GM19455 (cell line): ENCODE measurements at regions not wholly inside any gene's neighbourhood (a gene's known extent, or its start where the extent isn't known, plus 50 kb on each side); places are given as distances from the start of the nearest gene placed in this dataset.

Experiments used
- ATAC-seq: cut with Tn5 transposase; IDR thresholded peaks from one replicate; pipeline ENCODE4 v1.9.1; 2021; ENCODE audit not compliant: unreplicated experiment

DNA sequence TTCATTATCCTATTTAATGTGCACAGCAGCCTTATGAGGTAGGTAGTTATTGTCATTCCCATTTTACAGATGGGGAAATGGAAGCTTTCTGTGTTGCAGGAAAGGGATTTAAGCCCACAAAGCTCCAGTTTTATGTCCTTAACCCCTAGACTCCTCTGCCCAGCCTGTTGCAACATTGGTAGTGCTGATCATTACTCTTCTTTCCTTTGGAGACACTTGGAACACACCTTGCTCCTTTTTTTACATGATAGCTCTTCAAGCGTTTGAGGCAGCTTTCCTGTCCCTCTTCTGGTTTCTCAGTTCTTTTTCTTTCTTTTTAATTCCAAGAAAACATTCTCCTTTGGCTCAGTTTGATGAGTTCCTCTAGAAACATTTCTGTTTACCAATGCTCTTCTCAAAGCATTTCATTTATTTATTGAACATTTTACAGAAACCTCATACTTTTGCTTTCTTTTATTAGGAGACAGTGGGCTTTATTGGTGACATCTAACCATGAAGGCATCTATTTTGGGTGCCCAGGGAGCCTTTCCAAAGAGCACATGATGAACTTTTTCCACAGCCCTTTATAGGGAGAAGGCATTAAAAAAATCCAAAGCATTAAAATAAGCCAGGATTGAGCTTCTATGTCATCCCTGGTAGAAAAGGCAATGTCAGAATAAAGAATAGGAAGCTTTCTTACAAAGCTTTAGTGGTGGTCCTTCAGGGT lies 218.0 kb downstream of the TMEM38B start:
- no peak for ATAC-seq

DNA sequence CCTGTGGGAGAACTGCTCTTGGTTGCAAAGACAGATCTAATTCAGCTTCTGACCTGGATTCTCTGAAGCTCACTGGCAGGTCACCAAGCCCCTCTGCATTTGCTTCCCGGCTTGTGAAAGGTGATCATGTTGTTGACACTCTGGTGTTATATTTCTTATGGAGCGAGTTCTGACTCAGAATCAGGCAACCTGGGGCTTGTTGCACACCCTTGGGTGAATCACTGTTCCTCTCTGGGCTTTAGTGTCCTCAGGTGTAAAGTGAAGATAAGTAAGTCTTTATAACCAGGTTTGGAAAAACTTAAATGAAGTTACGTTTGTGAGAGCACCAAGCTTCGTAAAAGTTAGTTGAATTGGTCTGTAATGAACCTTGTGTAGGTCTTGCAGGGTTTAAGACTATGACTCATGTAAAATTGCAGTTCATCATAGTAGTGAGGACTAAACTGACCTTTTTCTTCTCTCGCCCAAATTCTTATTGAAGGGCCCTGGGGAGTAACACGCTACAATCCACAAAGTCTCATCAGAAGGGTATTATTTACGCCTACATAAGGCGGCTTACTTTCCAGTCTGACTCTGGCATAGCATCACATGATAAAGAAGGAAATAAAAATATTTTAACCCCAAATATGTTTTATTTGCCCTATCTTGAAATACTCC lies 218.6 kb downstream of the TMEM38B start:
- no peak for ATAC-seq

DNA sequence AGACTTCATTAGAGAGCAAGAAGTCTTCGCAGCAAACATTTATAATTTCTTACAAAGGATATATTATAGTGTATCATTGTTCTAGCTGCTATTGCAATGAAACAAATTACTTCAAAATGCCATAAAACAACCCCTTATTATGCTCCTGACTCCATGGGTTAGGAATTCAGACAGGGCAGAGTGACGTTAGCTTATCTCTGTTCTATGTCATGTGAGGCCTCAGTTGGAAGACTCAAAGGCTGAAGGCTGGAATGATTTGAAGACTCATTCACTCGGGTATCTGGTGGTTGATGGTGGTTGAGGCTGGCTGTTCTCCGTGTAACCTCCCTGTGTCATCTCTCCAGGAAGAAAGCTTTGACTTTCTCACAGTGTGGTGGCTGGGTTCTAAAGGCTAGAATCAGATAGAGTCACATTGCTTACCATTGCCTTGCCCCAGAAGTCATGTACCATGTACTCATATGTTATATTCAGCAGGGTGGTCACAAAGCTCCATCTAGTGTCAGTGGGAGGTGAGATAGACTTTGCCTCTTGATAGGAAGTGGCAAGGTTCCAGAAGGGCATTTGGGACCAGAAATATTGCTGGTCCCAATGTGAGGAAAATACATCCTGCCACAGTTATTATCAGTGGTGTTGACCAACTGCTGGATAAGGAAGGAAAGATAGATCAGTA lies 226.9 kb downstream of the TMEM38B start:
- no peak for ATAC-seq

DNA sequence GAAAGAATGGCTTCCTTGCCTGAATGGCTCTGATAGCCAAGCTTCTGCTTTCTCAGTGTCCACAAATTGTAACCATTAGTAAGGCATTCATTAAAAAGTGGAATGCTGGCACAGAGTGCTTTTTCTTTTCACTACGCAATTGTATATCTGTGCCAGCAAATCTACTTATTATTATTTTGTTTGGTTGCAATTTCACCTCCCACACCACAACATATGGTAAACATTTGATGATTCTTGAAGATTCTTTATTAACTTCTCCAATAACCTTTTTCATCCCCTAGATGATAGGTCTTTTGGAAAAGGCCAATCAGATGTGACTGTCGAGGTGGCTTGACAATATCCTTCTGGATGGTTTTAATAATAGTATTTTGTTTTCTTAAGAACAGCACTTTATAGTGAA lies 234.1 kb downstream of the TMEM38B start:
- ATAC-seq, result no peak

DNA sequence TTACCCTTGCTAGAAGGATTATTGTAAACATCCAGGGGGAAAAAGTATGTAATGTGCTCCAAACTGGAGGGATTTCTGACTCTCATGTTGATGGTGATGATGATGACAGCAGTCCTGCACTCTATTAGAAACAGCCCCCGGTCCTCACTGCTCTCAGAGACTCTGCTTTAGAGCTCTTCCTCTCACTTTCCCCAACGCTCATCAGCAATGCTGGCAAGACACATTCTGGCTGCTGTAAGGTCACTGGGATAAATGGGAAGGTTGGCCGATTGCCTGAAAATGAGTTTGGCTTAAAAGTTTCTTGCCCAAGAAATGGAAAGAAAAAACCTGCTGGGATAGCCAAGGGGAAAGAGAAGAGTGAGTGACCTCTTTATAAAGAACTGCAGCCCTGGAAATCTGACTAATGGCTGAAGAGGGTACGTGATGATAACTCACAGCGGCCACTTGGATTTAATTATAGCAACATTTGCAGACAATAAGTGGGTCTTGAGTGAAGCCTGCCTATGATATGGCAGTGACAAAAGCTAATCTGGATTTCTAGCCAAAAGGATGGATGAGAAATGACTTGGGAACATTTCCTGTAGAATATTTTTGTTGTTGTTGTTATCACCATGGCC lies 235.8 kb downstream of the TMEM38B start:
- ATAC-seq, result no peak

DNA sequence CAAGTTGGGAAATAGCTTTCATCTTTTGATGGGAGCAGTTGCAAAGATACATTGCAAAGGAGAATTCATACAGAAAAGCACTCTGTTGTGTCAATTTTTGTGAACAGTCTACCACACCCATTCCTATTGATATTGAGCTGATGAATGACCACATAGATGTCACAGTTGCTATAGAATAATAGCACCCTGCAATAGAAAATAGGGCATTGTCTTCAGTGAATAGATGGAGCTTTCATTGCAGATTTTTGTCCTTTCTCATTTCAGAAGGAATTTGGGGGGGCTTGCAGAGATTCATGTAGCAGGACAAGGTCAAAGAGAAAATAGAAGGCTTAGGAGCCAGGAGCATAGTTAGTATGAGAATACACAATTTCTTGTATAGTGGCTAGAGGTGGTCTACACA lies 237.9 kb downstream of the TMEM38B start:
- no peak for ATAC-seq

DNA sequence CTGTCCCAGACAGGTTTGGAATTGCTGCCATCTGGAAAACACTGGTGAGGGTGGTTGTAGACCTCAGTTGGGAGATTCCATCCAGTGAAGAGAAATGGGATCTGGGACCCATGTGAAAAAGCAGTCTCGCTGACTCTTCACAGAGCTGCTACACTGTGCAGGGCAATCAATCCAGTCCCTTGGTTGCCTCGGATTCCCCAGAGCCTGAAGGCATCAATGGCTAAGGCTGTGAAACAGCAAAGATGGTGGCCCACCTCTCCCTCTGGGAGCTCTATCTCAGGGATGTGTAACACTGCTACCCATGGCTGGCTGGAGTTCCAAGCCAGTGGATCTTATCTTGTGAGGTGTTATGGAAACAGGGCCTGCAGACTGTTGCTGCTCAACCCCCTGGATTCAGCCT lies 256.1 kb downstream of the TMEM38B start:
- no peak for ATAC-seq

DNA sequence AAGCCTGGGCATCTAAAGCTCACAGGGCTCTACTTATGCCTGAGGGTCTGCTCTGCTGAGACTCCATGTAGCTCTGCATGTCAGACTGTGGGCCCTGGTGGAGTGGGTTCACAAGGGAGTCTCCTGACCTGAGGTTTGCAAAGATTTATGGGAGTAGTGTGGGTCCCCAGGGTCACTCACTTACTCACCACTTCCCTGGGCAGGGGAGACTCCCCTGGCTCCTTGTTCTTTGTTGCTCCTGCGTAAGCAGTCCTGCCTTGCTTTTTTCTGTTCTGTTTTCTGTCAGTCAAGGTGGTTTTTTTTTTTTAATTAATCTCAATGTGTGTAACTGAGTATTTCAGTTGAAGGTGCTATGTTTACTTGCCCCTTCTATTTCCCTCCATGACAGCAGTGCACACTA lies 256.6 kb downstream of the TMEM38B start:
- ATAC-seq, result no peak

DNA sequence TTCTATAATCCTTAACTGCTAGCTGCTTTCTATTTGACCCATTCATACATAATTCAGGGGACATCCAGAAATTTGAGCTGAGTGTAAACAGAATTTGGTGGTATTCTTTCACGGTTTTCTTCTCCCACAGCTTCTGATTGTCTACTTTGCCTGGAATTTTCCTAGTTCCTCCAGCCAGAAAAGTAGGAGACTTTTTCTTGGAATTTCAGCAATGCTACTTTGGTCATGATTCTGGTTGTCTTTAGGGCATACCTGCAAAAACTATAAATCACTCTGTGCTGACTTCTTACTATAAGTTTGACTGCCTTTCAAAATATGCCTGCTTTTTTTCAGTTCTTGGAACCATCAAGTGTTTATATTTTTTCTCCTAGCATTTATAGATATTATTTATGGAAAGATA lies 260.2 kb downstream of the TMEM38B start:
- no peak for ATAC-seq

DNA sequence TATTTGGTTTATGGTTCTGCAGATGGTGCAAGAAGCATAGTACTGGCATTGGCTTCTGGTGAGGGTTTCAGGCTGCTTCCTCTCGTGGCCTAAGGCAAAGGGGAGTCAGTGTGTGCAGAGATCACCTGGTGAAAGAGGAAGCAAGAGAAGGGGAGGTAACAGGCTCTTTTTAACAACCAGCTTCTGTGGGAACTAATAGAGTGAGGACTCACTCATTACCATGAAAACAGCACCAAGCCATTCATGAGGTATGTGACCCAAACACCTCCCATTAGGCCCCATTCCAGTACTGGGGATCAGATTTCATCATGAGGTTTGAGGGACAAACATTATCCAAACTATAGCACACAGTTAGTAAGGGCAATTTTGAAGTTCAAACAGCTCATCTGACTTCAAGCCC lies 263.5 kb downstream of the TMEM38B start:
- no peak for ATAC-seq

DNA sequence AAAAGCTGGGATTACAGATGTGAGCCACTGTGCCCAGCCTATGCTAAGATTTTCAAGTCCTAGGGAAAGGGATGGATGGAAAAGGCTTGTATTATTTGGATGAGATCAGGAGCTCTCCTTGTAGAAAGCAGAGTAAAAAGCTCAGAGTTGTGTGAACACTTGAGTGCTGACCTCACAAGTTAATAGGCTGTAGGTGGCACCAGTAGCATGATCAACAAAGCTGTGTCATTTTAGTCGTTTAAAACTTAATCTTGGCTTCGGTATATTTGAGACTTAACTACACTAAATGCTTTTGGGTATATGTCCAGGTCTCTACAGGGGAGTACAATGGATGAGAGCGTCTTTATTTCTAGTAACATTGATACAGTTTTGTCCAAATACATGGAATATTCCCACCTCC lies 264.2 kb downstream of the TMEM38B start:
- ATAC-seq, result no peak

DNA sequence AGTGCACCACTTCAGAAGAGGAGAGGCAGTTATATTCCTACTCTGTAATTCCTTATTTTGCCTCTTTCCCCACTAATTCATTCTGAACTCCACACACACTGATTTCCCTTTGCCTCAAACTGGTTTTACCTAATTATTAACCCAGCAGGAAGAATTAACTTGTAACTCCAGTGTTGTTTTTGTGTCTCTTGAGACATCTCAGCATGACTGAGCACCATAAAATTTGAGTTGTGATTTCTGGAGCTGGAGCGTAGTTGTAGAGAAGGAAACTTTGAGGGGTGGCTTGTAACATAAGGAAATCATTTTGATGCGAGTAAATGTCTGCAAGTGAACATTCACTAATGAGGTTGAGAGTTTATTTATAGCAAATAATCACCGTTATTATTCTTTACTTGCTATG lies 265.2 kb downstream of the TMEM38B start:
- ATAC-seq, result no peak

DNA sequence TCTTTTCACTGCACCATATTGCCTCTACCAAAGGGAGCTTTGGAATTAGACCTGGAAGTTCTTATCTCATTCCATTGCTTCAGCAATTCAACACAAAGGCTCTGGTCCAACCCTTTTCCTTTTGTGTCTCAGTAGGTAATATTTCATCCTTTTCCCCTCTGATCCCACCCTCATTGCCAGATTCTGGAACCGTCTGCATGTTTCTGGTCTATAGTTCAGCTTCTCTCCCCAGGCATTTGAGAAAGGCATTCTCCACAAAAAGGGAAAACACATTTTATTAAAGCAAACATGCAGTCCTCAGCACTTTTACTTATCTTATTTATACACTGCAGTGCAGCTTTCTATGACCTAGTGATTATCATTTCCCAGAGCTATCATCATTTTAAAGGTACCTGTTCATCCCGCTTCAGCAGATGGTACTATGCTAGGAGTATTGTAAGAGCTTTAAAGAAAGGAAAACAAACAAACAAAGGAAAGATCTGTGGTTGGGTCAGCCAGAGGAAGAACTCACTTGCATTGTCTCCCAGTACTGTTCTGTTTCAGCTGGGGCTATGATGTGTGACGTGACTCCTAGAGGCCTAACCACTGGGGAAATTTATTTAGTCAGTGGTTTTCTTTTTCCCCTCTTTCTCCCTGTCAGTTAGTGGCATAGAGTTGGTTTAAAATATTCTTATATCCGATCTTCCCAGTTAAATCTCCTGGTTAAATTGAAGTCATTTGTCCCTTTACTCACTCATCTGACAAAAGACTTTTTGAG lies 269.2 kb downstream of the TMEM38B start:
- ATAC-seq, result no peak

DNA sequence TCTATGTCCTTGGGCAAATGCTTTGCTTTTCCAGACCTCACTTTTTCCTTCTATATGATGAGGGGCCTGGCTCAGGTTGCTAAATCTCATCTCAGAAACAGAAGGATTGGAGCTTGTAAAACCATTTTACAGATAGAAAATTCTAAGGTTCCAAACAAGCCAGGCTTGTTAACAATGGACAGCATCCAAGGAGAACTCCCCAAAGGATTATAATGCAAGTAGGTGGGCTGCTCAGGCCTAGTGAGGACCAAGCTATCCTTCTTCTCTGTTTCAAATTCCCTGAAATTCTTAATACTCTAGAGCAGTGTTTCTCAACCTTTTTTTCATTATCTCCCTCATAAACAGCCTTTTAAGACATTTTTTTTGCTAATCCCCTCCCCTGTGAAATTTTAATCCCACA lies 269.8 kb downstream of the TMEM38B start:
- ATAC-seq, result no peak

DNA sequence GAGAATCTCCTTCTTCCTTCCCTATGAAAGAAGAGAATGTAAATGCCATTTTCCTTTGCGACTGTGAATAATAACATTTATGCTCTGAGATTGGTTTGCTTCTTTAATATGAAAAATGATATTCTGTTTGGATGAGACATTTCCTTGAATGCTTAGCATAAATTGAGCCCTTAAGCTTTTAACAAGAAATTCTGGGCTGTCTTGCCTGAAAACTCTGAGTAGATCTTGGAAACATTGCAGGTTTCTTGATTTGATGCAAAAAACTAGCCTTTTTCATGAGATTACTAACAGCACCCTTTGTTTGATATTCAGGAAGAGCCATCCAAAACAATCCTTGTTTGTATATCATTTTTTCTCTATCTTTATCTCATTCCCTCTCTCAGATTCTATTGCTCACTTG lies 272.5 kb downstream of the TMEM38B start:
- ATAC-seq, result no peak

DNA sequence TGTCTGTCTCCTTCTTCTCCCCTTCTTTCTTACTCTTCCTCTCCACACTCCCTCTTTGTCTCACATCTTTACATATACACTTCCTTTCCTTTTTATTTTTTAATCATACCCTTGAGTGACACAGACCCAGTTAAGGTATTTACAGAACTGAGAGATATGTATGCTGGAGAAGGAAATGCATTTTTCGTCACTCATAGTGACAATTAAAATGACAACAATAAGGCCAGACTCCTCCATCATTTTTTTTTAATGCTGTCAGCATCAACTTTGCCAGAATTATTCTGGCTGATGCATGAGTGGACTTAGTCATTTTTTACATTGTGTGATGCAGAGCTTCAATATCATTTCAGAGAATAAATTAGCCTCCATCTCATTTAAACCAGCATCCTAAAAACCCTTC lies 272.9 kb downstream of the TMEM38B start:
- ATAC-seq, result no peak

DNA sequence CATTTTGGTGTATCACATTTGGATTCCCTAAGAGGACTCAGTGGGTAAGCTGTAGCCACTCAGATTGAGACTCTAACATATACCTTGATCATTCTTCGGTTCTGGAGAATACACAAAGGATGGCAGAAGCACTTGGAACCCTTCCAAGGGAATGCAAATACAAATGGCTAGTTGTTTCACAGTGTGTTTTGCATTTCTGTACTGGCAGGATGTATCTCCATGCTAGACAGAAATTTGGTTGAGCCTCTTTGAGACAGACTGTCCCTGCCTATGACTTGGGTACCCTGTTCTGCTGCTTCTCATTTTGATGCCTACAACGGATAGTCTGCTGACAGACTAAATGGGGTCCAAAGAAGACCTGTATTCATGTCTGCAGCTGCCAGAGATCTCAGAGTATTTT lies 273.5 kb downstream of the TMEM38B start:
- ATAC-seq, result no peak

DNA sequence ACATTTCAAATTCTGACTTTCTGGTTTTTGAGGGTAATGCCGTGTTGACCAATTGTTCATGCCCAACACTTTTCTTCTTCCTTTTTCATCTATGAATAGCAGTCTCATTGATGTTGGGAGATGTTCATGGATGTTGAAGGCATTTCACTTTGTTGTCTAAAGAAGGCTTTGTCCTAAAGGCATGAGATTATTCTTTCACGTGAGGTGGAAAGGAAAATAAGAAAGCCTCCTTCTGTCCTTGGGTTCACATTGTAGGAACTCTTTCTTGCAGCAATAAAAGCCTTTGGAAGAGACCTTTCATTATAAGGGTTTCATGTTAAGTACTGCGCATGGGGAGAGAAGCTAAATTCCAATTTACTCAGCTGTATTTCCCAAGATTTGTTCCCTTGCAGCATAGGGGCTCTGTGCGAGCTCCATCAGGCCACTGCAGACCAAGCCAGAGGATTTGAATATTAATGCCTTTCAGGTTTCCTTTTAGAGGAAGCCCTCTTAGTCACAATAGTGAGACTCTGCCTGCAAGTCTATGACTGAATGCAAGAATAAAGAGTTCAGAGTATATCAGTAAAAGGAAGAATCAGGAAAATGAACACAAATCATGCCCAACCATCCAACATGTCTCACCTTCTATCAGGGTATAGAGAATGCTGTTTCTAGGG lies 274.6 kb downstream of the TMEM38B start:
- ATAC-seq, result no peak

DNA sequence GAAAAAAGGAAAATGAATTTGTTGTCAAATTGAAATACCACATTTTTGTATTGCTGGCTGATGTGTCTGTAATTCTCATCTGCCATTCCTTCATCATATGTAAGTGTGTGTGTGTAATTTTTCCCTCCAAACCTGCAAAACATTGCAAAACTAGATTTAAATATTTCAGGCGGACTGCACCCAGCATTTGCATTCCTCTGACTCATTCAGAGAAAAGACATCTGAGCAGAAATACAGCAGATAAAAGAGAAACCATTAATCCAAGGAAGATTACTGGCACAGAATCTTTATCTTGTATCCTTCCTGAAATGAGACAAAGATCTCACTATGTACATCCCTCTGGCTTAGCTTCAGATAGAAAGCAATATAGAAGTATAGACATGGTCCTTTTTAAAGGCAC lies 275.3 kb downstream of the TMEM38B start:
- no peak for ATAC-seq

DNA sequence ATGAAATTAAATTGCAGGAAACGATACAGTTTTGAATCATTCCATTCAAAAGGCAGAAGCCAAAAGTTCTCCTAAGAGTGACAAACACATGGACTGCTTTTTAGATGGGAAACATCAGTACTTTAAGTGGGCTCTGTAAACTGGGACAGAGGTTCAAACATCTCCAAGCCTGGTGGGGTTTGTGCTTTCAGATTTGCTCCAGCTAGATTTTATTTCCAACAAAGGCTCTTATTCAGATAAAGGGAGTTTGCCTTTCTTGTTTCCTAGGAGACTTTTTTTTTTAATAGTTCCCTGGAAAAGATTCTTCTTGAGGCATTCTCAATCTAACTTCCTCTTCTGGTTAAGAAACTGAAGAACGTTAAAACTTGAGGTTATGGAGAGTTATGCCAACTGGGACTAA lies 277.6 kb downstream of the TMEM38B start:
- no peak for ATAC-seq
